Astrocyte (in vitro differentiated cells and primary cell): ENCODE measurements at regions not wholly inside any gene's neighbourhood (a gene's known extent, or its start where the extent isn't known, plus 50 kb on each side); places are given as distances from the start of the nearest gene placed in this dataset.

Source experiments
- CTCF ChIP-seq: IDR thresholded peaks from 2 replicates; pipeline ENCODE4 v1.5.1; 2011; ENCODE audit warnings: low read depth, mild to moderate bottlenecking, inconsistent platforms, low read length, moderate library complexity; ENCODE audit not compliant: insufficient read depth
- EZH2 ChIP-seq: IDR thresholded peaks from 2 replicates; pipeline ENCODE4 v1.6.1; 2012; ENCODE audit warnings: mild to moderate bottlenecking, low read length, inconsistent platforms; ENCODE audit not compliant: insufficient read depth

GRCh38 chr4:144572660-144573059 is 73.3 kb upstream of the HHIP start:
- no peak for TF ChIP-seq EZH2
- no peak for TF ChIP-seq CTCF
